Ovary (tissue), 7 donors: ENCODE measurements at regions not wholly inside any gene's neighbourhood (a gene's known extent, or its start where the extent isn't known, plus 50 kb on each side); places are given as distances from the start of the nearest gene placed in this dataset.

Experiments
- DNase-seq, 5 donors: peaks; one replicate each; pipeline ENCODE4 v3.0.0-alpha.2; 2019 to 2020
- H3K27ac ChIP-seq, 2 donors: fragments of 200-600 bp; one replicate each; pipeline versions ENCODE4 v1.5.1 to v1.8.0; 2019 to 2022
- H3K27me3 ChIP-seq: fragments of 200-600 bp; one replicate; pipeline ENCODE4 v1.8.0; 2022
- H3K36me3 ChIP-seq: fragments of 200-600 bp; sonication (generic); one replicate; pipeline ENCODE4 v1.5.1; 2019
- H3K4me1 ChIP-seq: one replicate; pipeline ENCODE4 v1.8.1; 2013; ENCODE audit warnings: mild to moderate bottlenecking, moderate library complexity; ENCODE audit not compliant: insufficient read depth
- H3K4me3 ChIP-seq: fragments of 200-600 bp; sonication (generic); one replicate; pipeline ENCODE4 v1.5.1; 2017
- H3K9me3 ChIP-seq, 2 donors: fragments of 200-600 bp in 1 of 2; sonication (generic) in 1 of 2; one replicate each; pipeline versions ENCODE4 v1.5.1 to v1.8.1; 2013 to 2019; ENCODE audit warnings: mild to moderate bottlenecking in 1 of 2, moderate library complexity in 1 of 2
- CTCF ChIP-seq, 3 donors: fragments of 450-650 bp in 2 of 3; fragments of 200-600 bp in 1 of 3; IDR thresholded peaks; one replicate each; pipeline versions ENCODE4 v1.5.1 to v1.8.0; 2016 to 2022; ENCODE audit warnings: antibody characterized with exemption in 3 of 3, mild to moderate bottlenecking in 1 of 3
- EP300 ChIP-seq: sonication (generic); formaldehyde crosslinking; IDR thresholded peaks from one replicate; pipeline ENCODE4 v1.6.1; 2017; ENCODE audit warnings: antibody characterized with exemption
- POLR2A ChIP-seq: fragments of 450-650 bp; IDR thresholded peaks from one replicate; pipeline ENCODE4 v1.6.1; 2017; ENCODE audit warnings: antibody characterized with exemption, mild to moderate bottlenecking, moderate library complexity
- WGBS, 3 donors: extraction: QIAGEN DNeasy Blood & Tissue Kit in 1 of 3; methylation state at CpG; one replicate each; pipeline versions ENCODE4 v1.1.5 to v1.1.7; 2013 to 2017; 5-methylcytosine and 5-hydroxymethylcytosine counted together
- intact Hi-C, 4 donors: fragments of 100-400 bp; cut with DNase I; formaldehyde crosslinking; loops; one replicate each; pipeline versions ENCODE4 v1.11.0 to v1.15.1; 2022 to 2023
- donor health status: DM: no; HTN: no; CAD: no; lungs with moderate emphysema.
- donor health status: DM: no; HTN: no; CAD: no.
- donor health status: Bipolar disorder and iron deficiency.
- donor health status: DM: no; HTN: no; CAD: no.
- donor health status: DM: yes; HTN: yes; CAD: no.

GRCh38 chr10:20688797-20689544 lies 208.1 kb downstream of the NEBL start:
- no peak overlapping the region for H3K27ac ChIP-seq
- no peaks in the 10 kb centered on the region for H3K27me3 ChIP-seq
- no peak for DNase-seq
- no peaks in the 10 kb centered on the region for H3K9me3 ChIP-seq
- no peaks in the 10 kb centered on the region for H3K36me3 ChIP-seq
- intact Hi-C loops, result no loop called here
- H3K4me1 ChIP-seq, result no peaks in the 10 kb centered on the region
- TF ChIP-seq CTCF (IDR thresholded peaks at IDR 0.05) (no peak), POLR2A (no peak), EP300 (no peak)
- H3K4me3 ChIP-seq, result no peak overlapping the region
- 87 to 90% (median 89%) methylated on average over 7 of the region's 7 CpGs for WGBS, 3 donors

- intact Hi-C loops, result no loop called here
- Histone ChIP-seq H3K9me3 (no peaks in the 10 kb centered on the region), H3K4me3 (no peak overlapping the region), H3K4me1 (no peaks in the 10 kb centered on the region), H3K27me3 (no peaks in the 10 kb centered on the region), H3K36me3 (no peaks in the 10 kb centered on the region), H3K27ac (no peak overlapping the region)
- no peak for DNase-seq
- TF ChIP-seq CTCF (IDR thresholded peaks at IDR 0.05) (no peak), POLR2A (no peak), EP300 (no peak)
- 39 to 52% (median 42%) methylated on average over 7 of the region's 7 CpGs for WGBS, 3 donors
Measured at GRCh38 chr10:20686015-20686635, 211.0 kb downstream of the NEBL start.

- H3K4me1 ChIP-seq, result no peaks in the 10 kb centered on the region
- intact Hi-C loops, result no loop called here
Measured at GRCh38 chr10:20685462-20685861, 211.6 kb downstream of the NEBL start.

GRCh38 chr10:20683345-20683744 lies 213.8 kb downstream of the NEBL start:
- Histone ChIP-seq H3K36me3 (no peaks in the 10 kb centered on the region), H3K4me1 (no peaks in the 10 kb centered on the region), H3K27me3 (no peaks in the 10 kb centered on the region), H3K27ac (no peak overlapping the region), H3K4me3 (no peak overlapping the region), H3K9me3 (no peaks in the 10 kb centered on the region)
- intact Hi-C loops, result no loop called here
- no peak for DNase-seq
- TF ChIP-seq POLR2A (no peak), EP300 (no peak)

More at GRCh38 chr10:20685462-20685861, 211.6 kb downstream of the NEBL start:
- Histone ChIP-seq H3K9me3 (no peaks in the 10 kb centered on the region), H3K36me3 (no peaks in the 10 kb centered on the region), H3K4me3 (no peak overlapping the region), H3K27ac (no peak overlapping the region), H3K27me3 (no peaks in the 10 kb centered on the region)
- no peak for DNase-seq
- TF ChIP-seq CTCF (IDR thresholded peaks at IDR 0.05) (no peak), EP300 (no peak), POLR2A (no peak)
- 94 to 98% (median 96%) methylated on average over 8 of the region's 8 CpGs for WGBS, 3 donors

- no peaks in the 10 kb centered on the region for H3K27me3 ChIP-seq
- no peak for DNase-seq
- no peak overlapping the region for H3K27ac ChIP-seq
- no peaks in the 10 kb centered on the region for H3K4me1 ChIP-seq
- intact Hi-C loops, result no loop called here
- H3K4me3 ChIP-seq, result no peak overlapping the region
- TF ChIP-seq EP300 (no peak), POLR2A (no peak), CTCF (IDR thresholded peaks at IDR 0.05) (no peak)
- no peaks in the 10 kb centered on the region for H3K9me3 ChIP-seq
- no peaks in the 10 kb centered on the region for H3K36me3 ChIP-seq
- 84 to 93% (median 93%) methylated on average over 3 of the region's 3 CpGs for WGBS, 3 donors
Measured at GRCh38 chr10:20682782-20683181, 214.3 kb downstream of the NEBL start.
